PC-3 (cell line): ENCODE measurements at regions not wholly inside any gene's neighbourhood (a gene's known extent, or its start where the extent isn't known, plus 50 kb on each side); places are given as distances from the start of the nearest gene placed in this dataset.

Experiments used
- CTCF ChIP-seq: fragments of 300-600 bp; sonication (generic); conservative IDR thresholded peaks from 2 replicates; pipeline ENCODE4 v1.5.1; 2017; ENCODE audit warnings: antibody characterized with exemption, low read depth, mild to moderate bottlenecking, low read length
- EZH2 ChIP-seq: fragments of 300-600 bp; sonication (generic); IDR thresholded peaks from one replicate; pipeline ENCODE4 v1.6.1; 2017; ENCODE audit warnings: antibody characterized with exemption, mild to moderate bottlenecking, low read length; ENCODE audit not compliant: unreplicated experiment

GRCh38 chr1:101178341-101178687, 58.5 kb upstream of the S1PR1 start:
- no peak for TF ChIP-seq CTCF
- TF ChIP-seq EZH2 = no peak
